Naive thymus-derived CD4-positive, alpha-beta T cell (primary cell): ENCODE measurements at regions not wholly inside any gene's neighbourhood (a gene's known extent, or its start where the extent isn't known, plus 50 kb on each side); places are given as distances from the start of the nearest gene placed in this dataset.

Experiments used
- ATAC-seq: fragments of 150-1000 bp; cut with Tn5 transposase; 2 replicates; pipeline ENCODE4 v1.10.0; 2021; ENCODE audit warnings: mild to moderate bottlenecking, moderate library complexity
- CTCF ChIA-PET: fragments of 350-600 bp; sonication (Branson Sonifier 250); formaldehyde crosslinking; loops from one replicate; lab custom pipeline; 2021; ENCODE audit warnings: antibody characterized with exemption; lab: Charles Lee
- POLR2A ChIA-PET: fragments of 350-600 bp; sonication (Branson Sonifier 250); formaldehyde crosslinking; loops from one replicate; lab custom pipeline; 2021; ENCODE audit warnings: antibody characterized with exemption, inconsistent platforms; lab: Charles Lee
- DNase-seq, 9 donors: peaks; one replicate each; pipeline versions ENCODE4 v3.0.0 to v3.0.0-alpha.2; 2020 to 2022; ENCODE audit warnings: mixed read lengths in 1 of 9
- H3K27ac ChIP-seq: one replicate; pipeline ENCODE4 v1.7.0; 2013; ENCODE audit warnings: mild to moderate bottlenecking, low read depth, low read length, moderate library complexity
- H3K27me3 ChIP-seq, 2 donors: one replicate each; pipeline ENCODE4 v1.7.0; 2013; ENCODE audit warnings: low read length in 2 of 2, mild to moderate bottlenecking in 2 of 2, moderate library complexity in 2 of 2; ENCODE audit not compliant: control insufficient read depth in 2 of 2, insufficient read depth in 2 of 2
- H3K36me3 ChIP-seq, 3 experiments: 1 replicate in 2 of 3; 2 replicates in 1 of 3; pipeline ENCODE4 v1.7.0; 2013; ENCODE audit warnings: low read length in 3 of 3, mild to moderate bottlenecking in 3 of 3, moderate library complexity in 1 of 3; ENCODE audit not compliant: insufficient read depth in 3 of 3, control insufficient read depth in 2 of 3
- H3K4me1 ChIP-seq, 2 donors: one replicate each; pipeline ENCODE4 v1.7.0; 2013; ENCODE audit warnings: low read length in 2 of 2, mild to moderate bottlenecking in 2 of 2, moderate library complexity in 1 of 2; ENCODE audit not compliant: control insufficient read depth in 2 of 2, insufficient read depth in 2 of 2
- H3K4me3 ChIP-seq: 2 replicates; pipeline ENCODE4 v1.7.0; 2013; ENCODE audit warnings: mild to moderate bottlenecking, low read length
- H3K9me3 ChIP-seq, 3 experiments: 1 replicate in 2 of 3; 2 replicates in 1 of 3; pipeline ENCODE4 v1.7.0; 2013; ENCODE audit warnings: low read length in 3 of 3; ENCODE audit not compliant: control insufficient read depth in 2 of 3
- H3K27ac Mint-ChIP-seq, 9 donors: one replicate each; pipeline ENCODE4 v1.8.0; 2020 to 2022; ENCODE audit warnings: mixed read lengths in 9 of 9, mild to moderate bottlenecking in 8 of 9, moderate library complexity in 5 of 9, inconsistent platforms in 2 of 9
- H3K27me3 Mint-ChIP-seq, 5 donors: one replicate each; pipeline ENCODE4 v1.8.0; 2021 to 2022; ENCODE audit warnings: mixed read lengths in 5 of 5, mild to moderate bottlenecking in 1 of 5
- H3K36me3 Mint-ChIP-seq, 5 donors: one replicate each; pipeline ENCODE4 v1.8.0; 2020 to 2022; ENCODE audit warnings: mixed read lengths in 5 of 5, mild to moderate bottlenecking in 3 of 5, inconsistent platforms in 1 of 5
- H3K4me1 Mint-ChIP-seq, 7 donors: one replicate each; pipeline ENCODE4 v1.8.0; 2020 to 2022; ENCODE audit warnings: mixed read lengths in 7 of 7, mild to moderate bottlenecking in 3 of 7, inconsistent platforms in 1 of 7
- H3K4me3 Mint-ChIP-seq, 10 donors: one replicate each; pipeline ENCODE4 v1.8.0; 2020 to 2022; ENCODE audit warnings: mild to moderate bottlenecking in 10 of 10, mixed read lengths in 10 of 10, moderate library complexity in 6 of 10, inconsistent platforms in 2 of 10
- H3K9me3 Mint-ChIP-seq, 11 donors: one replicate each; pipeline ENCODE4 v1.8.0; 2020 to 2022; ENCODE audit warnings: mixed read lengths in 11 of 11, mild to moderate bottlenecking in 4 of 11, inconsistent platforms in 1 of 11, moderate library complexity in 1 of 11
- intact Hi-C, 2 donors: fragments of 100-400 bp; cut with micrococcal nuclease; formaldehyde crosslinking; loops; one replicate each; pipeline ENCODE4 v1.15.1; 2023

DNA sequence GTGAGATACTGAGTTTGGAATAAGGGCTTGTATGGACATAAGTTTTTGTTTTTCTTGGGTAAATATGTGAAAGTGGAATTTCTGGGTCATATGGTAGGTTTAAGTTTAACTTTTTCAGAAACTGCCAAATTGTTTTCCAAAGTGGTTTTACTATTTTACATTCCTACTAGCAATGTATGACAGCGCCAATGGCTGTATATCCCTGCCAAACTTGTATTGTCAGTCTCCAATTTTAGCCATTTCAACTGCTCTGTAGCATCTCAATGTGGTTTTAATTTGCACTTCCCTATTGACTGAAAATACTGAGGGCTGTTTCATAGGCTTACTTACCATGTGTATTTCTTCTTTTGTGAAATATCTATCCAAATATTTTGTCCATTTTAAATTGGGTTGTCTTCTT is 90.5 kb upstream of the ZNF32 start:
- Mint-ChIP-seq H3K9me3 (peaks cover 0 to 1% (median 0%) of the 10 kb centered on the region in 11 donors), H3K4me1 (peaks cover 0 to 2% (median 0%) of the 10 kb centered on the region in 7 donors), H3K27ac (no peak overlapping the region), H3K36me3 (no peaks in the 10 kb centered on the region), H3K27me3 (peaks cover 0 to 14% (median 0%) of the 10 kb centered on the region in 5 donors), H3K4me3 (no peak overlapping the region)
- POLR2A ChIA-PET = no interaction called here
- Histone ChIP-seq H3K4me3 (no peak overlapping the region), H3K27ac (no peak overlapping the region), H3K36me3 (no peaks in the 10 kb centered on the region), H3K27me3 (no peaks in the 10 kb centered on the region), H3K4me1 (no peaks in the 10 kb centered on the region), H3K9me3 (no peaks in the 10 kb centered on the region)
- ATAC-seq (no peak), DNase-seq (no peak)
- intact Hi-C loops = no loop called here
- CTCF ChIA-PET = no interaction called here

DNA sequence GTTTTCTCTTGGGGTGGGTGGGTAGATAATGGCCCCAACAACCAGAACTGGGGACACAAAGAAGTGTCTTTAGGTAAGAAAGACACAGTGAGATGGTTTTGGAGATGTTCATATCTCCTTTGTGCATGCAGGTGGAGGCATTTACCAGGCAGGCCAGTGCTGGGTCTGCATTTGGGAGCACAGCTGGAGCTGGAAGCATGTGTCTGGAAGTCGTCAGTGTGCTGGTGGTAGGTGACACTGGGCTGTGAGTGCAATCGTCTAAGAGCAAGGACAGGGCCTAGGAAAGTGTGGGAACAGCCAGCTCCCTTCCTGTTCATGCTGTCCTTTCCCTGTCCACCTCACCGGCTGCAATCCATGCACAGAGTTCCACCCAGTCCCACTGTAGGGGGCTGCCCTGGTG is 88.3 kb upstream of the ZNF32 start:
- no peaks in the 10 kb centered on the region for H3K36me3 Mint-ChIP-seq

GRCh38 chr10:43735907-43736306 is 87.2 kb upstream of the ZNF32 start:
- H3K27ac ChIP-seq = no peak overlapping the region
- no peaks in the 10 kb centered on the region for H3K36me3 ChIP-seq
- intact Hi-C loops = no loop called here
- Mint-ChIP-seq H3K27ac (no peak overlapping the region), H3K27me3 (peaks cover 0 to 15% (median 0%) of the 10 kb centered on the region in 5 donors), H3K9me3 (peaks cover 0 to 15% (median 5%) of the 10 kb centered on the region in 11 donors), H3K36me3 (peaks cover 0 to 3% (median 0%) of the 10 kb centered on the region in 5 donors), H3K4me1 (peaks cover 0 to 2% (median 0%) of the 10 kb centered on the region in 7 donors), H3K4me3 (no peak overlapping the region)
- no peaks in the 10 kb centered on the region for H3K27me3 ChIP-seq
- no peak overlapping the region for H3K4me3 ChIP-seq
- CTCF ChIA-PET = no interaction called here
- DNase-seq (no peak), ATAC-seq (no peak)
- H3K4me1 ChIP-seq = no peaks in the 10 kb centered on the region
- POLR2A ChIA-PET = no interaction called here
- H3K9me3 ChIP-seq = no peaks in the 10 kb centered on the region

More for the DNA sequence above, 88.3 kb upstream of the ZNF32 start:
- peaks cover 0 to 4% (median 0%) of the 10 kb centered on the region in 11 donors for H3K9me3 Mint-ChIP-seq
- Histone ChIP-seq H3K27me3 (no peaks in the 10 kb centered on the region), H3K4me3 (no peak overlapping the region), H3K36me3 (no peaks in the 10 kb centered on the region), H3K27ac (no peak overlapping the region), H3K4me1 (no peaks in the 10 kb centered on the region), H3K9me3 (no peaks in the 10 kb centered on the region)
- ATAC-seq = no peak
- DNase-seq = no peak
- H3K27ac Mint-ChIP-seq = no peak overlapping the region
- intact Hi-C loops = no loop called here
- H3K4me1 Mint-ChIP-seq = peaks cover 0 to 2% (median 0%) of the 10 kb centered on the region in 7 donors
- CTCF ChIA-PET = no interaction called here
- no peak overlapping the region for H3K4me3 Mint-ChIP-seq
- H3K27me3 Mint-ChIP-seq = peaks cover 0 to 17% (median 0%) of the 10 kb centered on the region in 5 donors
- POLR2A ChIA-PET = no interaction called here

DNA sequence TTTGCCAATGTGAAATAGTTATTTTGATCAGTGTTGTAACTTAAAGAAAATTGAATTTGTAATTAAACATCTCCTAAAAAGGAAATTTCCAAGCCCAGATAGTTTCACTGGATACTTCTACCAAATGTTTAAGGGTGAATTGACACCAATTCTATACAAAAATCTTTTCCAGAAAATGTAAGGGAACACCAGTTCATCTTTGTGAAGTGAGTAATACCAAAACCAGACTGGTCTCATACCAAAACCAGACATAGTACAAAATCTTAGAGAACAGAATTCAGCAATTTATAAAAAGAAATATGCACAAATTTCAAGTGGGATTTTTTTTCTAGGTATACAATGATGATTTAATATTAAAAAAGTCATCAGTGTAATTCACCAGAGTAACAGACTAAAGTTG is 86.0 kb upstream of the ZNF32 start:
- no peak overlapping the region for H3K27ac Mint-ChIP-seq
- DNase-seq (no peak), ATAC-seq (no peak)
- Histone ChIP-seq H3K4me1 (no peaks in the 10 kb centered on the region), H3K9me3 (peaks cover 0 to under 1% (median 0%) of the 10 kb centered on the region in 3 experiments), H3K27ac (no peak overlapping the region), H3K4me3 (no peak overlapping the region), H3K27me3 (no peaks in the 10 kb centered on the region), H3K36me3 (no peaks in the 10 kb centered on the region)
- intact Hi-C loops = no loop called here
- H3K27me3 Mint-ChIP-seq = peaks cover 0 to 13% (median under 1%) of the 10 kb centered on the region in 5 donors
- peaks cover 0 to 2% (median 0%) of the 10 kb centered on the region in 7 donors for H3K4me1 Mint-ChIP-seq
- H3K36me3 Mint-ChIP-seq = peaks cover 0 to 3% (median 1%) of the 10 kb centered on the region in 5 donors
- POLR2A ChIA-PET = no interaction called here
- CTCF ChIA-PET = no interaction called here
- H3K4me3 Mint-ChIP-seq = no peak overlapping the region
- peaks cover under 1 to 27% (median 10%) of the 10 kb centered on the region in 11 donors for H3K9me3 Mint-ChIP-seq

GRCh38 chr10:43731486-43731885 is 82.8 kb upstream of the ZNF32 start:
- no peak for DNase-seq
- Mint-ChIP-seq H3K27me3 (peaks cover 0 to 22% (median 9%) of the 10 kb centered on the region in 5 donors), H3K27ac (no peak overlapping the region), H3K4me1 (peaks cover 0 to 2% (median 0%) of the 10 kb centered on the region in 7 donors), H3K36me3 (peaks cover 0 to 12% (median 10%) of the 10 kb centered on the region in 5 donors), H3K4me3 (no peak overlapping the region), H3K9me3 (peaks cover 7 to 51% (median 24%) of the 10 kb centered on the region in 11 donors)
- CTCF ChIA-PET = no interaction called here
- Histone ChIP-seq H3K36me3 (no peaks in the 10 kb centered on the region), H3K27ac (no peak overlapping the region), H3K9me3 (peaks cover 0 to 4% (median 0%) of the 10 kb centered on the region in 3 experiments), H3K4me3 (no peak overlapping the region), H3K4me1 (no peaks in the 10 kb centered on the region), H3K27me3 (no peaks in the 10 kb centered on the region)
- no peak for ATAC-seq
- intact Hi-C loops = no loop called here
- POLR2A ChIA-PET = no interaction called here

GRCh38 chr10:43728425-43728824 is 79.7 kb upstream of the ZNF32 start:
- H3K4me1 ChIP-seq = no peaks in the 10 kb centered on the region
- Mint-ChIP-seq H3K4me1 (no peaks in the 10 kb centered on the region), H3K9me3 (peaks cover 15 to 79% (median 36%) of the 10 kb centered on the region in 11 donors), H3K27me3 (peaks cover 0 to 32% (median 8%) of the 10 kb centered on the region in 5 donors), H3K27ac (no peak overlapping the region), H3K4me3 (no peak overlapping the region), H3K36me3 (peaks cover 0 to 24% (median 10%) of the 10 kb centered on the region in 5 donors)
- no peak overlapping the region for H3K4me3 ChIP-seq
- ChIA-PET CTCF (no interaction called here), POLR2A (no interaction called here)
- intact Hi-C loops = no loop called here
- no peaks in the 10 kb centered on the region for H3K27me3 ChIP-seq
- peaks cover 0 to 4% (median 0%) of the 10 kb centered on the region in 3 experiments for H3K9me3 ChIP-seq
- DNase-seq (no peak), ATAC-seq (no peak)
- no peak overlapping the region for H3K27ac ChIP-seq
- H3K36me3 ChIP-seq = no peaks in the 10 kb centered on the region

- ATAC-seq = no peak
- no peaks in the 10 kb centered on the region for H3K4me1 Mint-ChIP-seq
- no peak for DNase-seq
- no peaks in the 10 kb centered on the region for H3K4me1 ChIP-seq
- no peaks in the 10 kb centered on the region for H3K27me3 ChIP-seq
- no peak overlapping the region for H3K4me3 ChIP-seq
- peaks cover 0 to 4% (median 0%) of the 10 kb centered on the region in 3 experiments for H3K9me3 ChIP-seq
- H3K27ac Mint-ChIP-seq = no peak overlapping the region
- H3K36me3 Mint-ChIP-seq = peaks cover 0 to 24% (median 10%) of the 10 kb centered on the region in 5 donors
- CTCF ChIA-PET = no interaction called here
- H3K9me3 Mint-ChIP-seq = peaks cover 16 to 79% (median 36%) of the 10 kb centered on the region in 11 donors
- POLR2A ChIA-PET = no interaction called here
- intact Hi-C loops = no loop called here
- H3K27me3 Mint-ChIP-seq = peaks cover 0 to 32% (median 8%) of the 10 kb centered on the region in 5 donors
- no peaks in the 10 kb centered on the region for H3K36me3 ChIP-seq
- no peak overlapping the region for H3K27ac ChIP-seq
- no peak overlapping the region for H3K4me3 Mint-ChIP-seq
Observed at GRCh38 chr10:43727935-43728334, 79.3 kb upstream of the ZNF32 start.
